HUES6 (cell line): ENCODE measurements at regions not wholly inside any gene's neighbourhood (a gene's known extent, or its start where the extent isn't known, plus 50 kb on each side); places are given as distances from the start of the nearest gene placed in this dataset.

Source experiments
- H3K27ac ChIP-seq: 2 replicates; pipeline ENCODE4 v1.7.0; 2013; ENCODE audit warnings: low read depth, mild to moderate bottlenecking, low read length, inconsistent platforms
- H3K27me3 ChIP-seq: 2 replicates; pipeline ENCODE4 v1.6.1; 2013; ENCODE audit warnings: low read length; ENCODE audit not compliant: control insufficient read depth, insufficient read depth
- H3K36me3 ChIP-seq: 2 replicates; pipeline ENCODE4 v1.6.1; 2013; ENCODE audit warnings: low read length; ENCODE audit not compliant: control insufficient read depth, insufficient read depth
- H3K4me1 ChIP-seq: 2 replicates; pipeline ENCODE4 v1.6.1; 2013; ENCODE audit warnings: low read length; ENCODE audit not compliant: control insufficient read depth, insufficient read depth
- H3K4me3 ChIP-seq: 2 replicates; pipeline ENCODE4 v1.5.1; 2013; ENCODE audit warnings: low read depth, low read length
- H3K9ac ChIP-seq: one replicate; pipeline ENCODE4 v1.6.1; 2013; ENCODE audit warnings: mild to moderate bottlenecking, low read length
- H3K9me3 ChIP-seq: 2 replicates; pipeline ENCODE4 v1.6.1; 2013; ENCODE audit warnings: low read depth, low read length; ENCODE audit not compliant: control insufficient read depth, insufficient read depth

- H3K4me1 ChIP-seq, result peaks cover 21% of the 10 kb centered on the region
- H3K9ac ChIP-seq, result no peak overlapping the region
- peaks cover 8% of the 10 kb centered on the region; the same call in 1 of the 2 replicates for H3K36me3 ChIP-seq
- H3K27me3 ChIP-seq, result no peaks in the 10 kb centered on the region
- no peaks in the 10 kb centered on the region for H3K9me3 ChIP-seq
- no peak overlapping the region for H3K4me3 ChIP-seq
- no peak overlapping the region for H3K27ac ChIP-seq
Observed at GRCh38 chr1:232519186-232519585, 110.7 kb downstream of the SIPA1L2 start.

GRCh38 chr1:232518349-232518748 lies 111.6 kb downstream of the SIPA1L2 start:
- peaks cover 16% of the 10 kb centered on the region; the same call in 1 of the 2 replicates for H3K36me3 ChIP-seq
- H3K9me3 ChIP-seq, result no peaks in the 10 kb centered on the region

GRCh38 chr1:232517204-232517603 lies 112.7 kb downstream of the SIPA1L2 start:
- Histone ChIP-seq H3K9ac (no peak overlapping the region), H3K36me3 (peaks cover 16% of the 10 kb centered on the region; the same call in 1 of the 2 replicates), H3K27me3 (no peaks in the 10 kb centered on the region), H3K9me3 (no peaks in the 10 kb centered on the region), H3K4me1 (peaks cover 19% of the 10 kb centered on the region), H3K4me3 (no peak overlapping the region), H3K27ac (no peak overlapping the region)

More at GRCh38 chr1:232518349-232518748, 111.6 kb downstream of the SIPA1L2 start:
- Histone ChIP-seq H3K27ac (no peak overlapping the region), H3K9ac (no peak overlapping the region), H3K4me1 (peaks cover 16% of the 10 kb centered on the region), H3K4me3 (no peak overlapping the region), H3K27me3 (no peaks in the 10 kb centered on the region)

GRCh38 chr1:232515706-232516105 lies 114.2 kb downstream of the SIPA1L2 start:
- no peak overlapping the region for H3K27ac ChIP-seq
- H3K9ac ChIP-seq, result no peak overlapping the region
- H3K4me1 ChIP-seq, result peaks cover 18% of the 10 kb centered on the region
- H3K27me3 ChIP-seq, result no peaks in the 10 kb centered on the region
- no peaks in the 10 kb centered on the region for H3K9me3 ChIP-seq
- H3K4me3 ChIP-seq, result no peak overlapping the region
- H3K36me3 ChIP-seq, result peaks cover 16% of the 10 kb centered on the region; the same call in 1 of the 2 replicates

- Histone ChIP-seq H3K4me3 (no peak overlapping the region), H3K9me3 (no peaks in the 10 kb centered on the region), H3K4me1 (peaks cover 37% of the 10 kb centered on the region), H3K36me3 (peaks cover 16% of the 10 kb centered on the region; the same call in 1 of the 2 replicates), H3K27ac (no peak overlapping the region), H3K9ac (no peak overlapping the region), H3K27me3 (no peaks in the 10 kb centered on the region)
Observed at GRCh38 chr1:232512712-232513111, 117.2 kb downstream of the SIPA1L2 start.

- Histone ChIP-seq H3K27ac (no peak overlapping the region), H3K4me3 (no peak overlapping the region), H3K36me3 (peaks cover 16% of the 10 kb centered on the region; the same call in 1 of the 2 replicates), H3K9me3 (no peaks in the 10 kb centered on the region), H3K4me1 (peaks cover 41% of the 10 kb centered on the region), H3K9ac (no peak overlapping the region), H3K27me3 (no peaks in the 10 kb centered on the region)
Observed at GRCh38 chr1:232511172-232511571, 118.8 kb downstream of the SIPA1L2 start.

GRCh38 chr1:232510367-232511110 lies 119.4 kb downstream of the SIPA1L2 start:
- H3K4me1 ChIP-seq, result peaks cover 46% of the 10 kb centered on the region
- peaks cover 16% of the 10 kb centered on the region; the same call in 1 of the 2 replicates for H3K36me3 ChIP-seq
- H3K27ac ChIP-seq, result no peak overlapping the region
- H3K9me3 ChIP-seq, result no peaks in the 10 kb centered on the region
- H3K4me3 ChIP-seq, result no peak overlapping the region
- H3K27me3 ChIP-seq, result no peaks in the 10 kb centered on the region
- no peak overlapping the region for H3K9ac ChIP-seq

- H3K4me3 ChIP-seq, result no peak overlapping the region
- H3K36me3 ChIP-seq, result peaks cover 13% of the 10 kb centered on the region; the same call in 1 of the 2 replicates
- peaks cover 46% of the 10 kb centered on the region for H3K4me1 ChIP-seq
- H3K9ac ChIP-seq, result no peak overlapping the region
- H3K27ac ChIP-seq, result no peak overlapping the region; the same call in 1 of the 2 replicates
- no peaks in the 10 kb centered on the region for H3K27me3 ChIP-seq
- H3K9me3 ChIP-seq, result no peaks in the 10 kb centered on the region
Observed at GRCh38 chr1:232509570-232509969, 120.4 kb downstream of the SIPA1L2 start.

- Histone ChIP-seq H3K27me3 (no peaks in the 10 kb centered on the region), H3K36me3 (no peaks in the 10 kb centered on the region), H3K4me3 (no peak overlapping the region), H3K4me1 (peaks cover 50% of the 10 kb centered on the region), H3K9ac (no peak overlapping the region), H3K27ac (no peak overlapping the region), H3K9me3 (no peaks in the 10 kb centered on the region)
Observed at GRCh38 chr1:232508130-232508701, 121.7 kb downstream of the SIPA1L2 start.

GRCh38 chr1:232507571-232507970 lies 122.4 kb downstream of the SIPA1L2 start:
- H3K27ac ChIP-seq, result no peak overlapping the region
- no peak overlapping the region for H3K9ac ChIP-seq
- no peak overlapping the region for H3K4me3 ChIP-seq
- H3K9me3 ChIP-seq, result no peaks in the 10 kb centered on the region
- H3K4me1 ChIP-seq, result peaks cover 53% of the 10 kb centered on the region
- H3K36me3 ChIP-seq, result no peaks in the 10 kb centered on the region
- no peaks in the 10 kb centered on the region for H3K27me3 ChIP-seq

- Histone ChIP-seq H3K4me1 (peaks cover 48% of the 10 kb centered on the region), H3K27ac (no peak overlapping the region), H3K9me3 (no peaks in the 10 kb centered on the region), H3K9ac (no peak overlapping the region), H3K4me3 (no peak overlapping the region), H3K27me3 (no peaks in the 10 kb centered on the region), H3K36me3 (no peaks in the 10 kb centered on the region)
Observed at GRCh38 chr1:232505884-232506283, 124.0 kb downstream of the SIPA1L2 start.
